Keratinocyte (primary cell): ENCODE measurements at regions not wholly inside any gene's neighbourhood (a gene's known extent, or its start where the extent isn't known, plus 50 kb on each side); places are given as distances from the start of the nearest gene placed in this dataset.

Experiments
- DNase-seq: peaks from one replicate; pipeline ENCODE4 v3.0.0-alpha.2; 2011; ENCODE audit warnings: low read depth, missing footprints, low spot score
- FAIRE-seq: peaks from 2 replicates; lab custom pipeline; 2011; peaks lifted over from hg19 to GRCh38; lab: Jason Lieb, UNC
- H2AFZ ChIP-seq: 2 replicates; pipeline ENCODE4 v1.6.0; 2012; ENCODE audit warnings: low read length, control low read depth, inconsistent platforms; ENCODE audit not compliant: control insufficient read depth
- H3K27ac ChIP-seq: 2 replicates; pipeline ENCODE4 v1.5.1; 2011; ENCODE audit warnings: low read length; ENCODE audit not compliant: control insufficient read depth, insufficient read depth
- H3K27me3 ChIP-seq: 3 replicates; pipeline ENCODE4 v1.6.0; 2011; ENCODE audit warnings: low read length; ENCODE audit not compliant: control insufficient read depth, insufficient read depth; ENCODE audit errors: extremely low read depth
- H3K36me3 ChIP-seq, 2 experiments: 2 replicates in 1 of 2; 3 replicates in 1 of 2; pipeline ENCODE4 v1.5.1; 2011; ENCODE audit warnings: low read length in 2 of 2, mild to moderate bottlenecking in 1 of 2; ENCODE audit not compliant: control insufficient read depth in 2 of 2, insufficient read depth in 2 of 2; ENCODE audit errors: extremely low read depth in 1 of 2
- H3K4me1 ChIP-seq: 3 replicates; pipeline ENCODE4 v1.5.1; 2011; ENCODE audit warnings: low read length; ENCODE audit not compliant: control insufficient read depth, insufficient read depth; ENCODE audit errors: extremely low read depth
- H3K4me2 ChIP-seq: 3 replicates; pipeline ENCODE4 v1.6.0; 2011; ENCODE audit warnings: low read depth, low read length; ENCODE audit not compliant: control insufficient read depth, insufficient read depth; ENCODE audit errors: extremely low read depth
- H3K4me3 ChIP-seq, 3 experiments: fragments of 200-600 bp in 1 of 3; sonication (generic) in 1 of 3; 2 replicates in 2 of 3; 3 replicates in 1 of 3; pipeline ENCODE4 v1.5.1; 2011 to 2016; ENCODE audit warnings: low read length in 3 of 3, mild to moderate bottlenecking in 3 of 3, control low read depth in 2 of 3, inconsistent platforms in 1 of 3, low read depth in 1 of 3, mixed read lengths in 1 of 3, mixed run types in 1 of 3, moderate library complexity in 1 of 3; ENCODE audit not compliant: control insufficient read depth in 2 of 3, insufficient read depth in 2 of 3; ENCODE audit errors: extremely low read depth in 1 of 3
- H3K79me2 ChIP-seq: 2 replicates; pipeline ENCODE4 v1.6.0; 2012; ENCODE audit warnings: low read length; ENCODE audit not compliant: control insufficient read depth, insufficient read depth
- H3K9ac ChIP-seq: 3 replicates; pipeline ENCODE4 v1.6.0; 2011; ENCODE audit warnings: low read length; ENCODE audit not compliant: control insufficient read depth, insufficient read depth; ENCODE audit errors: extremely low read depth
- H3K9me1 ChIP-seq: 3 replicates; pipeline ENCODE4 v1.6.0; 2011; ENCODE audit warnings: low read length; ENCODE audit not compliant: control insufficient read depth, insufficient read depth; ENCODE audit errors: extremely low read depth
- H3K9me3 ChIP-seq: 2 replicates; pipeline ENCODE4 v1.5.1; 2012; ENCODE audit warnings: low read depth, low read length; ENCODE audit not compliant: control insufficient read depth
- H4K20me1 ChIP-seq: 3 replicates; pipeline ENCODE4 v1.6.0; 2011; ENCODE audit warnings: low read length; ENCODE audit not compliant: control insufficient read depth, insufficient read depth; ENCODE audit errors: extremely low read depth
- EZH2 ChIP-seq: IDR thresholded peaks from one replicate; pipeline ENCODE4 v1.6.1; 2012; ENCODE audit warnings: inconsistent platforms, mild to moderate bottlenecking, low read length, moderate library complexity
- dilution Hi-C: fragments of 300-500 bp; cut with MboI; formaldehyde crosslinking; loops from one replicate; pipeline ENCODE4 v1.7.0; 2020; ENCODE audit warnings: low sequenced_read_pairs; ENCODE audit not compliant: extremely low pct_ligation_motif_present
- TF ChIP-seq, protein P1 (sequence below), 3 experiments: IDR thresholded peaks in 1 of 3; conservative IDR thresholded peaks in 1 of 3; optimal IDR thresholded peaks in 1 of 3; 2 replicates in 2 of 3; 3 replicates in 1 of 3; pipeline versions ENCODE3 to v1.5.1; 2011; ENCODE audit warnings: low read length in 3 of 3, mild to moderate bottlenecking in 3 of 3, moderate library complexity in 2 of 3, control low read depth in 1 of 3, inconsistent platforms in 1 of 3; ENCODE audit not compliant: insufficient read depth in 2 of 3; ENCODE audit errors: extremely low read depth in 1 of 3

DNA sequence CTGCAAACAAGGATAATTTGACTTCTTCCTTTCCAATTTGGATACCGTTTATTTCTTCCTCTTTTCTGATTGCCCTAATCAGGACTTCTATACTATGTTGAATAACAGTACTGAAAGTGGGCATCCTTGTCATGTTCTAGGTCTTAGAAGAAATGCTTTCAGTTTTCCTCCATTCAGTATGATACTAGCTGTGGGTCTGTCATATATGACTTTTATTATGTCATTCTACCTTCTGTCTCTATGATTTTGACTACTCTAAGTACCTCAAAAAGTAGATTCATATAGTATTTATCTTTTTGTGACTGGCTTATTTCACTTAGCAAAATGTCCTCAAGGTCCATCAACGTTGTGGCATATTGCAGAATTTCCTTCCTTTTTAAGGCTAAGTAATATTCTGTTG, 111.5 kb upstream of the RBBP6 start:
- no peaks in the 10 kb centered on the region for H3K27me3 ChIP-seq
- H3K4me1 ChIP-seq = no peaks in the 10 kb centered on the region
- no peaks in the 10 kb centered on the region for H4K20me1 ChIP-seq
- H3K9me1 ChIP-seq = no peaks in the 10 kb centered on the region
- H3K36me3 ChIP-seq = no peaks in the 10 kb centered on the region
- no peaks in the 10 kb centered on the region for H3K79me2 ChIP-seq
- TF ChIP-seq, protein P1, sequence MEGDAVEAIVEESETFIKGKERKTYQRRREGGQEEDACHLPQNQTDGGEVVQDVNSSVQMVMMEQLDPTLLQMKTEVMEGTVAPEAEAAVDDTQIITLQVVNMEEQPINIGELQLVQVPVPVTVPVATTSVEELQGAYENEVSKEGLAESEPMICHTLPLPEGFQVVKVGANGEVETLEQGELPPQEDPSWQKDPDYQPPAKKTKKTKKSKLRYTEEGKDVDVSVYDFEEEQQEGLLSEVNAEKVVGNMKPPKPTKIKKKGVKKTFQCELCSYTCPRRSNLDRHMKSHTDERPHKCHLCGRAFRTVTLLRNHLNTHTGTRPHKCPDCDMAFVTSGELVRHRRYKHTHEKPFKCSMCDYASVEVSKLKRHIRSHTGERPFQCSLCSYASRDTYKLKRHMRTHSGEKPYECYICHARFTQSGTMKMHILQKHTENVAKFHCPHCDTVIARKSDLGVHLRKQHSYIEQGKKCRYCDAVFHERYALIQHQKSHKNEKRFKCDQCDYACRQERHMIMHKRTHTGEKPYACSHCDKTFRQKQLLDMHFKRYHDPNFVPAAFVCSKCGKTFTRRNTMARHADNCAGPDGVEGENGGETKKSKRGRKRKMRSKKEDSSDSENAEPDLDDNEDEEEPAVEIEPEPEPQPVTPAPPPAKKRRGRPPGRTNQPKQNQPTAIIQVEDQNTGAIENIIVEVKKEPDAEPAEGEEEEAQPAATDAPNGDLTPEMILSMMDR (optimal IDR thresholded peaks at IDR 0.05 in 1 of 3, IDR thresholded peaks at IDR 0.05 in 1 of 3, conservative IDR thresholded peaks at IDR 0.05 in 1 of 3; ENCODE audit: extremely low read depth in 1 of 3, insufficient read depth in 2 of 3, low read length in 3 of 3) = no peak
- no peak for TF ChIP-seq EZH2
- DNase-seq (no peak), FAIRE-seq (no peak)
- H3K4me2 ChIP-seq = no peak overlapping the region
- no peak overlapping the region for H3K27ac ChIP-seq
- no peak overlapping the region for H3K4me3 ChIP-seq
- H3K9ac ChIP-seq = no peak overlapping the region
- H2AFZ ChIP-seq = no peak overlapping the region
- dilution Hi-C loops = no loop called here
- no peaks in the 10 kb centered on the region for H3K9me3 ChIP-seq

DNA sequence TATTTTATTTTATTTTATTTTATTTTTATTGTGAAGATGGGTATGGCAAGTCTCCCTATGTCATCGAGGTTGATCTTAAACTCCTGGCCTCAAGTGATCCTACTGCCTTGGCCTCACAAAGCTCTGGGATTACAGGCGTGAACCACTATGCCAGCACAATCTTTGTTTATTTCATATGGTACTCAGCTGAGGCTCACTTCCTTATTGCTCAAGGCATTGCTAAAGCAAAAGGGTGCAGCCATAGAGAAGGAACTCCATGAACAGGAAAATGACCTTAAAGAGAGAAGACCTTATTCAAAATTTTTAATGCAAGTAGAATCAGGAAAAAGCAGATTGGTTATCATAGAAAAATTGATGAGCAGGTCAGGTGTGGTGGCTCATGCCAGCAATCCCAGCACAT, 110.6 kb upstream of the RBBP6 start:
- Histone ChIP-seq H3K27me3 (no peaks in the 10 kb centered on the region), H3K79me2 (no peaks in the 10 kb centered on the region), H3K4me1 (no peaks in the 10 kb centered on the region), H3K9ac (no peak overlapping the region), H3K36me3 (no peaks in the 10 kb centered on the region), H3K9me1 (no peaks in the 10 kb centered on the region), H2AFZ (no peak overlapping the region), H3K4me3 (no peak overlapping the region), H3K9me3 (no peaks in the 10 kb centered on the region), H3K27ac (no peak overlapping the region), H3K4me2 (no peak overlapping the region), H4K20me1 (no peaks in the 10 kb centered on the region)
- dilution Hi-C loops = no loop called here
- no peak for TF ChIP-seq EZH2
- TF ChIP-seq, protein P1 (optimal IDR thresholded peaks at IDR 0.05 in 1 of 3, IDR thresholded peaks at IDR 0.05 in 1 of 3, conservative IDR thresholded peaks at IDR 0.05 in 1 of 3; ENCODE audit: extremely low read depth in 1 of 3, insufficient read depth in 2 of 3, low read length in 3 of 3) = no peak
- FAIRE-seq = no peak
- no peak for DNase-seq
